NCI-H460 (cell line): ENCODE measurements at regions not wholly inside any gene's neighbourhood (a gene's known extent, or its start where the extent isn't known, plus 50 kb on each side); places are given as distances from the start of the nearest gene placed in this dataset.

Experiments
- DNase-seq: peaks from one replicate; pipeline ENCODE4 v3.0.0-alpha.2; 2016; ENCODE audit warnings: low read depth; ENCODE audit errors: extremely low read depth

DNA sequence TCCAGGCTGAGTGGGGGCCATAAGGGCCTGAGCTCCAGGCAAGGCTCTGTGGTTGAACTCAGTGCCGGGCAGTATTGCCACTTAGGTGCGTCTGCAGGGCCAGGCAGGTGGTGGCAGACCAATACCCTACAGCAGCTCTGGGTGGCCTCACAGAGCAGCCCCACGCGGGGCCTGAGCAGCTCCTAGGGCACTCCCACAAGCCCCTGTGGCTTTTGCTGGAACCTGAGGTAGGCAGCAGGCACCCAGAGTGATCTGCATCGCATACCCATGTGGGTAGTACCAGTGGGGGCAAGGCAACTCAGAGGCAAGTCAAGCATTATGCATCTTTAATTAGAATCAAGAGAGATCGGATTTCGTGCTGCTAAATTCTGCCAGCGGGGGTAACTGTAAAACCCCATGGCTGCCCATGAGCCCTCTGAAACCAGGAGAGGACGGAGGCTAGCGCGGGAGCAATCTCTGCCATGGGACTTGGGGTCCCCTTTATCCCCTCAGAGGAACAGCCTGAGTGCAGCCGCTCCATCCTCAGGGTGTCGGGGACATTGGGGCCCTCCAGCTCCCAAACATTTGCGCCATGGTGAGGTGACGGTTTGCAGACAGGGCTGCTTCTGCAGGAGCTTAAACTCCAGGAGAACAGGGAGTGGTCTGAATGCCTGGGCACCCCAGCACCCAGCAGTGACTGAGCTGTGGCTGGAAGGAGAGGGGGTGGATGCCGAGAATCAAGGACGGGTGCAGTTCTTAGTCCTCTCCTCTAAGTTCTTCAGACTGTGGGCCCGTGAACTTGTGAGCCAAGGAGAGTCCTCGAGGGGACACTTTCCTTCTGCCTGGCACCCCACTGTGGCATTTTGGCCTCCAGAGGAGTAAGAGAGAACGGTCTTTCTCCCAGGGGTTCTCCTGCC is 62.4 kb upstream of the PCSK6 start:
- no peak for DNase-seq

GRCh38 chr15:101550124-101550523 is 60.6 kb upstream of the PCSK6 start:
- DNase-seq: no peak

DNA sequence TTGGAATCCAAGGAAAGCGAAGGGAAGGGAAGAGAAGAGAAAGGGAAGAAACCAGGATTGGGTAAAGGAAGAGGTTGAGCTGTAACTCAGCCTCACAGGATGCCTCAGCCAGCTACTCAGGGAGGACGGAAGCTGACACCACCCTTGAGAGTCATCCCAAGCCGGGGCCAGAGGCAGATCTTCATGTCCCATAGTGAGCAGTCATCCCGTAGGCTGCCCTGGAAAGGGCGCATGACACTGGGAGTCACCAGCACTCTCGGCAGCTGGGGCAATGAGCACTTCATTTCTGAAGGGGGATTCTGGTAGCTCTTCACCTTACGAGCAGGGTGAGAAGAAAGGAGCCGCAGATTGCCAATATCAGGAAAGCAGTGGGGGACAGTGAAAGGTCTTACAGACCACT is 60.1 kb upstream of the PCSK6 start:
- DNase-seq: no peak

GRCh38 chr15:101547737-101548136 is 58.2 kb upstream of the PCSK6 start:
- no peak for DNase-seq

DNA sequence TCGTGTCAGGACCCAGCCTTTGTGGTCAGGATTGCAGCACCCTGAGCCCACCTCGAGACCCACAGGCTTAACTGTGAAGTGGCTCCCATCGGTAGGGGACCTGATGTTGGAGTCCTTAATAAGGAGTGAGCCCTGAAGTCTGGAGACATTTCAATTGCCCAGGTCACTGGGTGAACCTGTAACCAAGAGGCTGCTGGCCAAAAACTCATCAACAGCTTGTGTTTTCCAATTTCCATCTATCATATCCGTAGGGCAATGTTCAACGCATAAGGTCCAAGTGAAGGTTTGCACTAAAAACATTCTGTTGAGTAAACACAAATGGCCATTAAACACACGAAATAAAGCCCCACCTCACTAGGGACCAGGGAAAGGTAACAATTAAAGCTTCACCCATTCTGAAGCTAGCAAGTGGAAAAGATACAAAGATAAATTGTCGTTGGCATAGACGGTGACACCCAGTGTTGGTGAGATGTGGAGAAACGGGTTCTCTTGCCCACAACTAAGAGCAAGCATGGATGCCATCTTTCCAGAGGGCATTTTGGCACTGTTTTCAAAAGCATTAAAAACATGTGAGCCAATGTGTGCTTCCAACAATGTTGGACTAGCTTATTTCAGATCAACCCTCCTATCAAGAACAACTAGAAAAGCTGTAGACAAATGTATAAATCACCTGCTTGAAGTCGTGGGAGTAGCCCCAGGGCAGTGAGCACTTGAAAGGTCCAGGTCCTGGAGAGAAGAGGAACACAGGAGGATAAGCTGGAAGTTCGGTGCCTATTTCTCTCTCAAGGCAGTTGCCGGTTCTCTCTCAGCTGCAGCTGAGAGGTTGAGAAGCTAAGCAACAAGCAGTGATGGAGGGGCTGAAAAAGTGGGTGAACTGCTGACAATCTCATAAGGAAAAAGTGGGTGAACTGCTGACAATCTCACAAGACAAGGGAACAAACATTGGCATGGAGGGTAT is 56.3 kb upstream of the PCSK6 start:
- DNase-seq: no peak

GRCh38 chr15:101544613-101544945 is 55.1 kb upstream of the PCSK6 start:
- DNase-seq: no peak

DNA sequence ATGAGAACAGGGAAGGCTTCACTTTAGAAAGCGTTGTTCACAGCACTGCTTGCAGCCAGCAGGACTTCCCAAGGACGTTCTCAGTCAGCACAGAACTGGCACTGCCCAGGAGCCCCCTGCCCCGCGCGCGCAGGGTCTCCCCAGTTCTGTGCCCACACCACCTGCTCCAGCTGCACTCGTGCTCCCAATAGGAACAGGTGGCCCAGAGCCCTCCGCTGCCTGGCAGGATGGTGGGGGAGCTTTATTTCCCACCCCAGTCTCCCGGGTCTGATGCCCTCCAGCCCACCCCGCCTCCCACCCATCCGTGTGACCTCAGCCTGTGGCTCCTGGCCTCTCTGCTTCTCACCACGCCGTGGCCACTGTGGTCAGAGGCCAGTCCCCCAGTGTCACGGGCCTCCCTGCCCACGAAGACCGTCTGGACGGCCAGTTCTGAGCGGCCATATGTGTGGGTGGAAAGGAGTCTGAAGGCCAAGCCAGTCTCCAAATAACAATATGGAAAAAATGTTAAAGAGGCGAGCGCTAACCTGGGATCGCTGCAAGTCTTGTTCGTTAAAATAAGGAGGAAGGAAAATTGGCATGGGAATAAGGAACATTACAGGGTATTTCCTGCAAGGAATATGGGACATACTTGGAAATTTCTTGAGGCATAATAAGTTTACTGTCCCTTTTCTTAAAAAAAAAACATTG is 54.6 kb upstream of the PCSK6 start:
- no peak for DNase-seq

GRCh38 chr15:101543431-101543830 is 53.9 kb upstream of the PCSK6 start:
- no peak for DNase-seq

DNA sequence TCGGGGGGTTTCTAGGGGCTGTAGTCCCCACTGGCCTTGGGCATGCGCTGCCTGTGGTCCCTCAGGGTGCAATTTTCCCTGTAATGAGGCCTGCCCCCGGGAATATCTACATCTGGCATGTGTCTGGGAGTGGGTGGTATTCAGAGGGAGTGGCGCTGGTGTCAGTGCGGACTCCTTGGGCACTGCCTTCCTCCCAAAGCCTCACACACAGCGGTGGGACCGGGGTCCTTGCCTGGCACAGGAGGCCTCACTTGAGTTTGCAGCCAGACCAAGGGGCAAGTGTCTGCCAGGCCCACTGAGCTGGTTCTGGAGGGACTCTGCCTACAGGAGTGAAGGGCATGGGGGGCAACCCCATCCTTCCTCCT is 53.5 kb upstream of the PCSK6 start:
- no peak for DNase-seq

DNA sequence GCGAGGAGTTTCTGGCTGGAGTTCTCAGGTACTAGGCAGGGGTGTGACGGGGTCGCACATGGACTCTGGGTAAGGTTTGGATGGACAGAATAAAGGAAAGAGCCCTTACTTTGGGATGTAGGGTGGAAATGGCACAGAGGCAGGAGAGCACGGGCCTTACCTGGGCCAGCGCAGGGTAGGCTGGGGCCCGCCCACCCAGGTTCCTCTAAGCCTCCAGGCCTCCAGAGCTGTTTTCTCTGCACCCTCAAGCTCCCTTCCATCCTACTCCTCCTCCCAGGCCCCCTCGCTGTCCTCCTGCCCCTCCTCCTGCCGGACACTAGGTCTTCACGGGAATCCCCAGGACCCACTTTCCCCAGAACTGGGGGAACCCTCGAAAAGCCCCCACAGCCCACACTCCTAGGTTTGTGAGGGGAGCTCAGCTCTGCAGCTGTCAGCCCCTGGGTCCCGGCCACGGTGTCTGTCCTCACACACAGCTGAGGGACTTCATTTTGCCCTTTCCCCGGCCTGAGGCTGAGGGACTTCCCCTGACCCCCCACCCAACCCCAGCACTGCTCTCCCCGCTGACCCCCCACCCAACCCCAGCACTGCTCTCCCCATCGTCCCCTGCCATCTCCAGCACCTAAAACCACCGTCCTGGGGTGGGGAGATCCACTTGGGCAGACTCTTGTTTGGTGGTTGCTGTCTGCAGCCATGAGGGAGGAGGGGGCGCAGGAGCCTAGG is 53.0 kb upstream of the PCSK6 start:
- no peak for DNase-seq

DNA sequence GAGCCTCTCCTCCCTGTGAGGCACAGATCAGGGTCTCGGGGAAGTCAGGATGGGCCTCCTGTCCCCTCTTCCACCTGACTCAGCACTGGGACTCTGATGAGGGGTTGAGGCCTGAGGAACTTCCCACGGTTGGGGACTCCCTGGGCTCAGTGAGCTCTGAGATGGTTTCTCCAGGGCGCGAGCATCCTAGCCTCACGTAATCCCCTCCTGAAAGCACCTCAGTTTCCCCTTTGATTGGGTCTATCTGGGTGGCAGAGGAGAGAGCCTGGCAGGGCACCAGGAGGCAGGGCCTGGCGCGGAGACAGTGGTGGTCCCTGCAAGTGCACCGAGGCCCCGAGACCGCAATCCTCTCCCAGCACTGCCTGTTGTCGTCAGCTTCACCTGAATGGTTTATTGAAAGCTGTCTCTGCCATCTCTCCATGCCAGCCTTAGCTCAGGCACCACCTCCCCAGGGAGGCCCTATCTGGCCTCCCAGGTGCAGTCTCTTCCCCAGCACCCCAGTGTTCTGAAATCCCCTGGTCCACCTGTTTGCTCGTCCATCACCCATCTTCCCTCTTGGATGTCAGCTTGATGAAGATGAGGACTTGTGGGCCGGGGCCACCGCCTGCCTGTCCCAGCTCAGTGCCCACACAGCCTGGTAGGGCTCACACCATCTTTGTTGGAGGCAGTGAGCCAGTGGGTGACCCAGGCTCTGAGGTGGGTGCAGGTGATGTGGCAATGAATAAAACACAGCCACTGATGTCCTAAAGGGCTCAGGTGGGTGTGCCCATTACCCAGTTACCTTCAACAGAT is 52.2 kb upstream of the PCSK6 start:
- DNase-seq: no peak

DNA sequence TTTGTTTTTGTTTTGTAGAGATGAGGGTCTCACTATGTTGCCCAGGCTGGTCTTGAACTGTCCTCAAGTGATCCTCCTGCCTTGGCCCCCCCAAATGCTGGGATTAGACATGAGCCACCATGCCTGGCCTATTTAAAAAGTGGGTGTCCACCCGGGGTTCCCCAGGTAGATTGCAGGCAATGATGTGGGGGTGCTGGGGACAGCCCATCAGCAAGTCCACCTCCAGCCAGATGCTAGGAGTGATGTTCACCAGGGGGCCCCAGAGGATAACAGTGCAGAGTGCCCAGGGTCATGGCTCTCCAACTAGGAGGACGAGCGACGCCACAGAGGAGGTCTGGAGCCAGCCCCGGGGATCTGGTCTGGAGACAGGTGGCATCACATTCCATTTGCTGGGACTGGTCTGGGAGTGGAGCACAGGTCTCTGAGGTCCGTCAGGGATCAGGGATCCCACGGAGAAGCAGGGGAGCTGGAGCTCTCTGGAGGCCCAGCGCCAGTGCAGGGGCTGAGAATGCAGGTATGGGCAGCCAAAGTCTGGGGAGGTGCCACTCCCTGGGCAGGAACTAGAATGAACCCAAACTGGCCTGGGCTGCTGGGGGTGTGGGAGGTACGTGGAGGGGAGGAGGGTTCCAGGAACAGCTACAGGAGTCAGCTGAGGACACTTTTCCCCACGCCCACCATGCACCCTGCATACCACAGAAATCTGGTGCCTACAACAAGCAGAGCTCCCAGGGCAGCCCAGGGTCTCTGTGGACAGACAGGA is 51.2 kb upstream of the PCSK6 start:
- DNase-seq: no peak

GRCh38 chr15:101539930-101540329 is 50.4 kb upstream of the PCSK6 start:
- no peak for DNase-seq

DNA sequence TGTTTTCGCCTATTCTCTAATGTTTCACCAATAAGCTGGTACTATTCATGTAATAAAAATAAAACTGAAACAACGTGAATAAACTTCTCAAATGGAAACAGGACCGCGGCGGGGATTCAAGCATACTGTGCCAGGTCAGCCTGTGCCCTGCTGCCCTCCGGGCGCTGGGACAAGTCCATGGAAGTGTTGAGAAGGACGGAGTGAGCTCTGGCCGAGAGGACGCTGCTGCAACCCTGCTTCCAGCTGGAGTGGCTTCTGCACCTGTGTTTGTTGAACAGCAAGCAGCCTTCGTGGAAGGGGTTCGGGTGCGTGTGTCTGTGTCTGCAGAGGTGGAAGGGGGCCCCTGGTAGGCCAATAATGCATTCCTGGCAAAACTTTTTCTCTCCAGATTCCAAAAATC is 50.0 kb upstream of the PCSK6 start:
- DNase-seq: no peak
